Osteocyte (in vitro differentiated cells): ENCODE measurements at regions not wholly inside any gene's neighbourhood (a gene's known extent, or its start where the extent isn't known, plus 50 kb on each side); places are given as distances from the start of the nearest gene placed in this dataset.
"Not testable (repeated sequence)": the region's sequence is repeated elsewhere in the genome, so short reads cannot be mapped to it uniquely, and the experiment has no call there.

ENCODE experiments used
- DNase-seq: peaks from one replicate; pipeline ENCODE4 v3.0.0; 2021; ENCODE audit warnings: mixed read lengths; ENCODE audit not compliant: unreplicated experiment; ENCODE audit errors: extremely low spot score
- H3K27ac Mint-ChIP-seq: one replicate; pipeline ENCODE4 v1.8.0; 2021; ENCODE audit warnings: mild to moderate bottlenecking, mixed read lengths; ENCODE audit not compliant: unreplicated experiment
- H3K27me3 Mint-ChIP-seq: one replicate; pipeline ENCODE4 v1.8.0; 2021; ENCODE audit warnings: mixed read lengths; ENCODE audit not compliant: unreplicated experiment
- H3K36me3 Mint-ChIP-seq: one replicate; pipeline ENCODE4 v1.8.0; 2021; ENCODE audit warnings: mixed read lengths; ENCODE audit not compliant: unreplicated experiment
- H3K4me1 Mint-ChIP-seq: one replicate; pipeline ENCODE4 v1.8.0; 2021; ENCODE audit warnings: mixed read lengths; ENCODE audit not compliant: unreplicated experiment
- H3K4me3 Mint-ChIP-seq: one replicate; pipeline ENCODE4 v1.8.0; 2021; ENCODE audit warnings: mild to moderate bottlenecking, moderate library complexity, mixed read lengths; ENCODE audit not compliant: unreplicated experiment
- H3K9me3 Mint-ChIP-seq: one replicate; pipeline ENCODE4 v1.8.0; 2021; ENCODE audit warnings: mixed read lengths; ENCODE audit not compliant: unreplicated experiment
- CTCF ChIP-seq: fragments of 200-600 bp; sonication (generic); IDR thresholded peaks from 2 replicates; pipeline ENCODE4 v1.5.0; 2021; ENCODE audit warnings: antibody characterized with exemption, mild to moderate bottlenecking, moderate library complexity

DNA sequence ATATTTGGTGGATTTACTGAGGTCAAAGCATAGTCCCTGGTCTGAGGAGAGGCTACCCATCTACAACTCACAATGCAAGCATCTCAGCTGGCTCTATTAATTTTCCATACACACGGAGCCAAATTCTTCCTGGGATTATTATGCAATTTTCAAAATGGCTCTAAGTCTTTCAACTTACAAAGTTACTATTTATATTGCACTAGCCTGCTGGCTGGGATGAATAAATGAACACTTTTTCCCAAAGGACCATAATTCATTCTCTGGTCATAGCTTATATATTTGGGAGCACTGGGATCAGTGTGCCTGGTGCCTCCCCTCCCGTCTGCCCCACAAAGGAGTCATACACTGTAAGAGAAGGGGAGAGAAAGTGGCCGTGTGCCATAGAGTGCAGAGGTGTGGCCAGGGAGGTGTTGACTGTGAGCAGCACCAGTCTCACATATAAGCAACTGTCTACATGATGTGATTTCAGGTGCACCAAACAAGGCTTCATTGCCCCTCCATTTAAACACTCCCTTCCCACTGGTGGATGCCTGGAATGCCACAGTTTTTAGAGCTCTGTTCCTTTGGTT is 88.6 kb downstream of the ZNF92 start:
- Mint-ChIP-seq H3K9me3 (peaks cover 3% of the 10 kb centered on the region), H3K4me1 (no peaks in the 10 kb centered on the region), H3K36me3 (no peaks in the 10 kb centered on the region), H3K27ac (no peak overlapping the region), H3K27me3 (peaks cover 3% of the 10 kb centered on the region), H3K4me3 (no peak overlapping the region)
- no peak for DNase-seq
- no peak for TF ChIP-seq CTCF

DNA sequence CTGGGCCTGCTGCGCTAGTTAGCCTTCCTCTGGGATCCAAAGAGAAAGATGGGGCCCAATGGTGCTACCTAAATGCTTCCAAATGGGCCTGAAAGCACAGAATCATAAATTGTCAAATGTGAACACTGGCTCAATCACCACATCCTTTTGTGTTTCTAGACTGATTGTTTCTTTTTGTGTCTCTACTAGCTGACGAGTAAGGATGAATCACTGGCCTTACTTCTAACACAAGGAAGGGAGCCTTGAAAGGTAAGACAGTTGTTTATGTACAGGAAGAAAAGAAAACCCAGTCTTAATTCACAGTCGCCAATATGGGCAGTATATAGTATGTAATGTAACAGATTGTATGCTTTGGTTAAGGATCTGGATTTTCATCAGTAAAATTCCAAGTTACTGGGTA is 89.5 kb downstream of the ZNF92 start:
- no peaks in the 10 kb centered on the region for H3K4me1 Mint-ChIP-seq
- H3K4me3 Mint-ChIP-seq, result no peak overlapping the region
- TF ChIP-seq CTCF, result no peak
- H3K27me3 Mint-ChIP-seq, result no peaks in the 10 kb centered on the region
- no peak overlapping the region for H3K27ac Mint-ChIP-seq
- peaks cover 8% of the 10 kb centered on the region for H3K9me3 Mint-ChIP-seq
- no peaks in the 10 kb centered on the region for H3K36me3 Mint-ChIP-seq
- DNase-seq, result no peak

DNA sequence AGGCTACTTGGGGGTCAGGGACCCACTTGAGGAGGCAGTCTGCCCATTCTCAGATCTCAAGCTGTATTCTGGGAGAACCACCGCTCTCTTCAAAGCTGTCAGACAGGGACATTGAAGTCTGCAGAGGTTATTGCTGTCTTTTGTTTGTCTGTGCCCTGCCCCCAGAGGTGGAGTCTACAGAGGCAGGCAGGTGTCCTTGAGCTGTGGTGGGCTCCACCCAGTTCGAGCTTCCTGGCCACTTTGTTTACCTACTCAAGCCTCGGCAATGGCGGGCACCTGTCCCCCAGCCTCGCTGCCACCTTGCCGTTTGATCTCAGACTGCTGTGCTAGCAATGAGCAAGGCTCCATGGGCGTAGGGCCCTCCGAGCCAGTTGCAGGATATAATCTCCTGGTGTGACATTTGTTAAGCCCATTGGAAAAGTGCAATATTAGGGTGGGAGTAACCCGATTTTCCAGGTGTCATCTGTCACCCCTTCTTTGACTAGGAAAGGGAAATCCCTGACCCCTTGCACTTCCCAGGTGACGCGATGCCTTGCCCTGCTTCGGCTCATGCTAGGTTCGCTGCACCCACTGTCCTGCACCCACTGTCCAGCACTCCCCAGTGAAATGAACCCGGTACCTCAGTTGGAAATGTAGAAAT is 96.4 kb downstream of the ZNF92 start:
- H3K9me3 Mint-ChIP-seq, H3K4me1 Mint-ChIP-seq, H3K4me3 Mint-ChIP-seq, H3K36me3 Mint-ChIP-seq, H3K27me3 Mint-ChIP-seq, H3K27ac Mint-ChIP-seq, DNase-seq: not testable (repeated sequence)

DNA sequence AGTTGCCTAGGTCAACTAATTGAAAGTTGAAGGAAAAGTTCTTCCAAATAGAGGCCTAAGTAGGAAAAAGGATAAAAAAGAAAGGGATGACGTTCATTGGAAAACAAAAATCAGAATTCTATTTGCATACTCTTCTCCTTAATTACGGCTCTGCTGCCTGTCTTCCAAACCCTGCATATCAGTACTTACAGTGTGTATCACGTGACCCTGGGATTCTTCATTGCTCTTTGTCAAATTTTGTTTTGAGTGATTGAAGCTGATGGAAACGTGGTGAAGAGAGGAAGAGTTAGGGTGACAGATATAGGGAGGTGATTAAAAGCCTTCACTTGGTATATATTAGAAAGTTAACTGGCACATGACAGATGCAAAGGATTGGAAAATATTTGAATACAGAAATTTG is 97.9 kb downstream of the ZNF92 start:
- no peaks in the 10 kb centered on the region for H3K4me1 Mint-ChIP-seq
- peaks cover 8% of the 10 kb centered on the region for H3K9me3 Mint-ChIP-seq
- no peaks in the 10 kb centered on the region for H3K27me3 Mint-ChIP-seq
- no peak for TF ChIP-seq CTCF
- H3K36me3 Mint-ChIP-seq, result no peaks in the 10 kb centered on the region
- no peak overlapping the region for H3K4me3 Mint-ChIP-seq
- no peak overlapping the region for H3K27ac Mint-ChIP-seq
- no peak for DNase-seq

DNA sequence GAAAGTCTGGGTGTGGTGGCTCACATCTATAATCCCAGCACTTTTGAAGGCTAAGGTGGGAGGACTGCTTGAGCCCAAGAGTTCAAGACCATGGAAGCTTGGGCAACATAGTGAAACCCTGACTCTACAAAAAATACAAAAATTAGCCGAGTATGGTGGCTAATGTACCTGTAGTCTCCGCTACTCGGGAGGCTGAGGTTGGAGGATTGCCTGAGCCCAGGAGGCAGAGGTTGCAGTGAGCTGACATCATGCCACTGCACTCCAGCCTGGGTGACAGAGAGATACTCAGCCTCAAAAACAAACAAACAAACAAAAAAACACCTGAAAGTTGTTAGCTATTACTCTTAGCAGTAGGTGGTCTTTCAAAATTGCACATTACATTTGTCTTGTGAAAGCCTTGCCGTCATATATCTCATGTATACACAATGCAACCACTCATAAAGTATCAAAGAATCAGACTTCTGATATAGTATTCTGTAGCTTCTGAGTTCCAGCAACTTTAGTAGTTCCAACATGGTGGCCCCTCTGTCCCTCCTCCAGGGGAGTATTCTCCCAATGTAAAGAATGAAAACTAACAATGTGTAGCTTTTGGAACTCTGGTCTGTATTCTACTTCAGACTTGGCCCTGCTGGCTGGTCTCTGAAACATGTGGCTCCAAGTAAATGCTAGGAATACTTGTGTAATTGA is 101.5 kb downstream of the ZNF92 start:
- no peak for TF ChIP-seq CTCF
- Mint-ChIP-seq H3K36me3 (no peaks in the 10 kb centered on the region), H3K27ac (no peak overlapping the region), H3K4me3 (no peak overlapping the region), H3K27me3 (no peaks in the 10 kb centered on the region), H3K9me3 (peaks cover 16% of the 10 kb centered on the region), H3K4me1 (no peaks in the 10 kb centered on the region)
- no peak for DNase-seq
